SK-N-MC (cell line): ENCODE measurements at regions not wholly inside any gene's neighbourhood (a gene's known extent, or its start where the extent isn't known, plus 50 kb on each side); places are given as distances from the start of the nearest gene placed in this dataset.
A peak's percentile ranks its signal among the peaks of the same experiment; 100 is the strongest.

Experiments
- DNase-seq: peaks from one replicate; pipeline ENCODE4 v3.0.0-alpha.2; 2011; ENCODE audit warnings: low read depth, low spot score
- H3K27ac ChIP-seq: fragments of 200-600 bp; sonication (generic); 2 replicates; pipeline ENCODE4 v1.5.1; 2016; ENCODE audit warnings: mixed run types
- H3K36me3 ChIP-seq: fragments of 200-600 bp; sonication (generic); 2 replicates; pipeline ENCODE4 v1.6.1; 2017; ENCODE audit warnings: antibody characterized with exemption, low read length, mixed read lengths; ENCODE audit not compliant: insufficient read depth
- H3K4me3 ChIP-seq: fragments of 200-600 bp; sonication (generic); 2 replicates; pipeline ENCODE4 v1.5.1; 2016
- H3K9ac ChIP-seq: fragments of 200-600 bp; sonication (generic); 2 replicates; pipeline ENCODE4 v1.8.0; 2017; ENCODE audit warnings: mixed run types, mixed read lengths; ENCODE audit not compliant: insufficient read length
- H3K9me3 ChIP-seq: fragments of 200-600 bp; sonication (generic); 2 replicates; pipeline ENCODE4 v1.6.1; 2017; ENCODE audit warnings: low read depth, mild to moderate bottlenecking, antibody characterized with exemption, low read length, moderate library complexity, mixed read lengths
- EZH2 ChIP-seq: fragments of 200-600 bp; sonication (generic); IDR thresholded peaks from one replicate; pipeline ENCODE4 v1.6.1; 2017; ENCODE audit warnings: antibody characterized with exemption
- FOXP2 ChIP-seq: optimal IDR thresholded peaks from 2 replicates; pipeline ENCODE3; 2011; ENCODE audit warnings: mild to moderate bottlenecking, moderate library complexity; ENCODE audit not compliant: insufficient read depth; ENCODE audit errors: extremely low read length, control extremely low read depth
- POLR2AphosphoS5 ChIP-seq: IDR thresholded peaks from 2 replicates; pipeline ENCODE4 v1.6.1; 2012; ENCODE audit warnings: mild to moderate bottlenecking, low read depth, low read length, borderline replicate concordance

DNA sequence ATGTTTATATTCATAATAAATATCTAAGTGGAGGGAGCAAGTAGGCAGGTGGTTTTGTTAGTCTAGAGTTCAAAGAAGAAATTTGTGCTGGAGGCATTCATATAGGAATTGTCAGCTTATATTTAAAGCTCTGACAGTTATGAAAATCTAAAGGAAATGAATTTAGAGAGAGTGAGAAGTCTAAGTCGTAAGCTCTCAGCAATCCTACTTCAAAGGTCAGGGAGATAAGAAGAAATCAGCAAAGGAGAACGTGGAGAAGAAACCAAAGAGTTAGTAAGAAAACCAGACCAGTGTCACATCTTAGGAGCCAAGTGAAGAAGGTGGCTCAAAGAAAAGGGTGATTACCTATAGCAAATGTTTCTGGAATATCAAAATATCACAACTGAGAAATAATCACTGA is 241.8 kb downstream of the FSCB start:
- Histone ChIP-seq H3K9ac (no peak overlapping the region), H3K27ac (no peak overlapping the region), H3K4me3 (no peak overlapping the region), H3K36me3 (no peaks in the 10 kb centered on the region), H3K9me3 (no peaks in the 10 kb centered on the region)
- TF ChIP-seq FOXP2 = no peak
- no peak for TF ChIP-seq EZH2
- no peak for TF ChIP-seq POLR2AphosphoS5
- DNase-seq = no peak

DNA sequence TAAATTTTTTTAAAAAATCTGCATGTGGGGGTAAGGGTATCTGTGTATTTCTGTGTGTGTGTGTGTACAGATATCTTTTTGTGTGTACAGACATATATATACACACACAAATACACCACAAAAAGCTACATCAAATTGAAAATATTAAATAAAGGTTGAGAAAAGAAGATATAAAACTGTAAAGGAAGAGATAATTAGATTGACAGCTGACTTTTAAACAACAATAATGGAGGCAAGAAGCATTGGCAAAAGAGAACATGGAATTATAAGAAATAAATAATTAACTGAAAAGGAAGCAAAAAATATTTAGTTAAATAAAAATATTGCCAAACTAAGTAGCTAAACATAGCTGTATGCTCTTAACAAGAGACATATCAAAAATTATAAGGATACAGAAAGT is 291.4 kb downstream of the FSCB start:
- Histone ChIP-seq H3K9me3 (no peaks in the 10 kb centered on the region), H3K9ac (no peak overlapping the region), H3K4me3 (no peak overlapping the region), H3K36me3 (no peaks in the 10 kb centered on the region; the same call in 1 of the 2 replicates), H3K27ac (no peak overlapping the region)
- DNase-seq = no peak
- no peak for TF ChIP-seq FOXP2
- TF ChIP-seq POLR2AphosphoS5 = no peak
- TF ChIP-seq EZH2 = no peak

DNA sequence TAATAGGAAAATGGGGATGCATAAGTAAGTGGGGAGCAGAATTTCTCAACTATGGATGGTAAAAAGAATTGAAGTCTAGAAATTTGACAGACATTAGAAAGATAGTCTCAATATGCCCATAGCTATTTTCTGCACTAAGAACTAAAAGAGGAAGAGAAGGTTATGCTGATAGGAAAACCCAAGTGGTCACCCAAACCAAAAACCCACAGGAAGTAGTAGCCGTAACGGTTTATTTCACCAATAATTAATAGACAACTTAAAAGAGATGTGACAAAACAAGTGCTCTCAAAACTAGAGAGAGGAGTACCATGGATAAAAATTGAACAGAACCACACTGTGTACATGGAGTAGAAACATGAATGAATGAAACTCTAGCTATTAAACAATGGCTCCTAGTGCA is 295.4 kb downstream of the FSCB start:
- TF ChIP-seq FOXP2 = no peak
- no peak for TF ChIP-seq POLR2AphosphoS5
- TF ChIP-seq EZH2 = no peak
- DNase-seq = no peak
- Histone ChIP-seq H3K36me3 (no peaks in the 10 kb centered on the region), H3K9me3 (no peaks in the 10 kb centered on the region), H3K4me3 (no peak overlapping the region), H3K9ac (no peak overlapping the region), H3K27ac (no peak overlapping the region)

DNA sequence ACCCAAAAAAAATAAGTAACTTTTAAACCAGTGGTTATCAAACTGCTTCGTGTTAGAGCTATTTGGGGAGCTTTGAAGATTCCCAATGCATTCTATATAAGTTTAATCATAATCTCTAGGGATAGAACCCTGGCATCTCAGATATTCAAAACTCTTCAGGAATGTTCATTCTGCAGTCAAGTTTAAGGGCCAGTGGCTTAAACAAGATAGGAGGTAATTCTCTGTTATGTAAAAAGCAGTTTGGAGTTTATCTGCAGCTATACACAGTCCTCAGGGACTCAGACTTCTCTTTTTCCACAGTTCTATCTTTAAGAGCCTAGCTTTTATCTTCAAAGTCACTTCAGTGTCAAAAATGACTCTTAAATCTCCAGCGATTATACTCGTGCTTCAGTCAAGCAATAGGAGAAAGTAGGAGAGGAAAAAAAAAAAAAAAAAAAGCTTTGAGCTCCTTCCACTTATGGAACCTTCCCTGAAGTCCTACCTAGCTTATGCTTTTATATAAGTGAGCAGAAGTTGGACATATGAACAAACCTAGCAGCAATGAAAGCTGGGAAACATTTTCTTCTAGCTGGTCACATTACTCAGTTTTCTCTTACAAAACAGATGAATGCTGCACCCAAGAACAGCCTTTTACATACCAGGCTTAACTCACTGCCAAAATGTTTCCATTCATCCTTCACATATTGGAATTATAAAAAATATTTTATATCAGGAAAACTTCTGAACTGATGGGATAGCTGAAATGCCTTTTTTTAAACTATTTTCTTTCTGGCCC is 302.8 kb downstream of the FSCB start:
- 0 out of 2 replicates have a peak overlapping the region, but pooled peaks have one; percentile 7 for H3K4me3 ChIP-seq
- no peak overlapping the region for H3K9ac ChIP-seq
- no peak for DNase-seq
- no peak for TF ChIP-seq POLR2AphosphoS5
- TF ChIP-seq FOXP2 = no peak
- no peak for TF ChIP-seq EZH2
- H3K9me3 ChIP-seq = no peaks in the 10 kb centered on the region
- H3K27ac ChIP-seq = peak overlapping the region; percentile 12; the same call in 1 of the 2 replicates
- no peaks in the 10 kb centered on the region for H3K36me3 ChIP-seq

DNA sequence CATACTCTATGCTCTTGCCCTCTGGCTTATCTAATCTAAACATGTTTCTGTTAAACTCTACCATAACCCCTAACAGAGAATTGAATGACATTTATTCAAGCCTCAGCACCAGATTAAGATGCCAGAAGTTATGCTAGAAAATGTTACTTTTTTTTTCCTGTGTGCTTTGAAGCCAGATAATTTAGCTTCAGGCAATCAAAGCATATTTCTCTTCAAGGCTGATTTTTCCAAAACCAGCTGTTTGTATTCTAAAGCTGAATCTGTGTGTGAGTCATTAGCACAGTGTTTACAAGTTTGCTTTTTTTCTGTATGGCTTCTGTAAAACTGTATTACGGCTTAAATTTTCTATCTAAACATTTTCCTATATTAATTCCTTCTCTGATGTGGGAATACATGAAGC is 326.1 kb downstream of the FSCB start:
- Histone ChIP-seq H3K36me3 (no peaks in the 10 kb centered on the region), H3K9ac (no peak overlapping the region), H3K4me3 (no peak overlapping the region), H3K9me3 (0 out of 2 replicates have a peak, but pooled peaks cover 3% of the 10 kb centered on the region), H3K27ac (no peak overlapping the region)
- TF ChIP-seq POLR2AphosphoS5 (no peak), EZH2 (no peak), FOXP2 (peak; percentile 41)
- no peak for DNase-seq

DNA sequence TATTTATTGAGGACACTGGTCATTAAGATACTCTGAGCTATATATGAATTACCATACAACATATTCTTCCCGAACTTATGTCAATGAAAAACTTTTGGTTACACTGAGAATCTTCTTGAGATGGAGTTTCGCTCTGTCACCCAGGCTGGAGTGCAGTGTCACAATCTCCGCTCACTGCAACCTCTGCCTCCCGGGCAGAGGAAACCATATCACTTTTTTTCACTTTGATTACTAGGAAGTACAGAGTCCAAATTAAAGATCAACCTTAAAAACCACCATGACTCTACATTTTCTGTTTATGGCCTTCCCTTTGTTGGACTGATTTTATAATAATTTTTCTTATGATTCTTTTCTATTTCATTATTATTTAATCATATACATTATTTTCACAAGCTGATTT is 336.5 kb downstream of the FSCB start:
- no peak overlapping the region for H3K4me3 ChIP-seq
- H3K9me3 ChIP-seq = no peaks in the 10 kb centered on the region
- H3K9ac ChIP-seq = no peak overlapping the region
- H3K36me3 ChIP-seq = no peaks in the 10 kb centered on the region
- DNase-seq = no peak
- H3K27ac ChIP-seq = no peak overlapping the region
- TF ChIP-seq EZH2 (no peak), FOXP2 (no peak), POLR2AphosphoS5 (no peak)

DNA sequence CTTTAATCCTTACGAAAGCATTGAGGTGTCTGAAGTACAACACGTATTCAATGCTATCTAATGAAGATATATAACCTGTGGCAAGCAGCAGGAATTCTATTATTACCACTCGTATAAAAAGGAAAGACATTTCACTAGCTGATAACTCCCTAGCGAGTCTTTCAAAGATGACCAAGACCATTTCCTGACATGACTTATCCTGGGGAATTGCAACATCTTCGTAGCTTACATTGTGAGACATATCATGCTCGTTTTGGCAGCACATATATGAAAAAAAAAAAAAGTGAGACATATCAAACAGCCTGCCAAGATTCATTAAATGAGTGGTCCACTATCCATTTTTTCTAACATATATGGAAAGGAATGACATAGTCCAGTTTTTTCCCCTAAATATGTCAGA is 337.0 kb downstream of the FSCB start:
- DNase-seq = no peak
- no peaks in the 10 kb centered on the region for H3K9me3 ChIP-seq
- no peaks in the 10 kb centered on the region for H3K36me3 ChIP-seq
- TF ChIP-seq POLR2AphosphoS5 = no peak
- TF ChIP-seq EZH2 = no peak
- TF ChIP-seq FOXP2 = no peak
- H3K9ac ChIP-seq = no peak overlapping the region
- H3K4me3 ChIP-seq = no peak overlapping the region
- no peak overlapping the region for H3K27ac ChIP-seq

DNA sequence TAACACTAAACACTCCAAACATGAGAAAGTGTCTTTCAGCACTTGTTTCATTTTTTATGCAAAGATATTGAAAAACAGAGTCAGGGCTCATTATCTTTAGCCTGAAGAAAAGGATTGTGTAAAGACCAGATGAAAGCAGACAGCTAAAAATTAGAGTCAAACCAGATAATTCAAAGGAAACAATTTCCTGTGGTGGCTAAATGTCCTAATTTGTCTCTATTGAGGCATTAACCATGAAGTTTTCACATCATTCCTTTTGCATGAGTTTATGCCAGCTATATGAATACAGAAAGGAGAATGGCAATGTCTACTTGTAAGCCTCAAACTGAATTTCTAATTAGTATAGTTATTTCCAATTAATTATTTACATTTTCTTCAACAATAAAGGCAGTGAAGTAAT is 338.5 kb downstream of the FSCB start:
- no peak overlapping the region; the same call in 1 of the 2 replicates for H3K4me3 ChIP-seq
- peak; percentile 90 for DNase-seq
- peak; percentile 53; the same call in 1 of the 2 replicates for TF ChIP-seq POLR2AphosphoS5
- TF ChIP-seq EZH2 = no peak
- TF ChIP-seq FOXP2 = no peak
- H3K36me3 ChIP-seq = no peaks in the 10 kb centered on the region
- peak overlapping the region; percentile 45; the same call in 1 of the 2 replicates for H3K27ac ChIP-seq
- no peaks in the 10 kb centered on the region for H3K9me3 ChIP-seq
- no peak overlapping the region for H3K9ac ChIP-seq

DNA sequence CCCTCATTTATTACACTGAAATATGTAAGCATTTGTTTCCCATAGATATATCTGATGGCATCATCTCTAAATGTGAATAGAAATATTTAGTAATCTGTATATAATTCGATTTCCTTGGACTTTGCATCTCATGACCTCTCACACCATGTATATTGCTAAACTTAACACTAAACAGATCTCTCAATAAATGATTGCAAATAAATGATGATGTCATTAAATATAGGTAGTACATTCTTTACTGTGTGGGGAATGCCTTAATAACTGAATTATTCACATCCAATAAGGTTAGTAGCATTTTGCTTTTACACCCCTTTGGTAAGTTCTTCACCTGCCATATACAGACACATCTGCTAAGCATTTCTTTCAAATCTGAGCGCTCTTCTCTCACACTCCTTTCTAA is 340.5 kb downstream of the FSCB start:
- DNase-seq = no peak
- H3K4me3 ChIP-seq = no peak overlapping the region
- H3K27ac ChIP-seq = no peak overlapping the region
- no peaks in the 10 kb centered on the region for H3K9me3 ChIP-seq
- TF ChIP-seq EZH2 (no peak), POLR2AphosphoS5 (no peak), FOXP2 (no peak)
- H3K36me3 ChIP-seq = no peaks in the 10 kb centered on the region
- H3K9ac ChIP-seq = no peak overlapping the region
